ENCODE measurements at regions not wholly inside any gene's neighbourhood (a gene's known extent, or its start where the extent isn't known, plus 50 kb on each side); places are given as distances from the start of the nearest gene placed in this dataset.
A peak's percentile ranks its signal among the peaks of the same experiment; 100 is the strongest.
"Not testable (repeated sequence)": the region's sequence is repeated elsewhere in the genome, so short reads cannot be mapped to it uniquely, and the experiment has no call there.

DNA sequence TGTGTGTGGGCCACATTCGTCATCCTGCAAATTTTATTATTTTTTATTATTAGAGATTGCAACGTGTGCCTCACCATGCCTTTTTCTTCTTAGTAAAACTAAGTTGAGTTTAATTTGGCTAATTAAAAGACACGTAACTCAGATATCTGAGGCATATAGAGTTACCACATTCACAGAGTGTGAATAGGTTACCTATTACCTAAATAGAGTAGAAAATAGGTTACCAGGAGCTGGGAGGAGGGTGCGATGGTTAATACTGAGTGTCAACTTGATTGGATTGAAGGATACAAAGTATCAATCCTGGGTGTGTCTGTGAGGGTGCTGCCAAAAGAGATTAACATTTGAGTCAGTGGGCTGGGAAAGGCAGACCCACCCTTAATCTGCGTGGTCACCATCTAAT is 116.3 kb upstream of the CARD11 start:
- not testable (repeated sequence) for H3K4ac ChIP-seq (ENCODE audit: low read depth in 1 of 2, low read length in 2 of 2); H3K4me3 ChIP-seq (ENCODE audit: insufficient read depth in 1 of 2, low read depth in 1 of 2, low read length in 2 of 2); H4K8ac ChIP-seq (ENCODE audit: low read length); H3K23ac ChIP-seq (ENCODE audit: low read length in 2 of 2); H2BK120ac ChIP-seq (ENCODE audit: low read depth, low read length); H3K9me3 ChIP-seq (ENCODE audit: control insufficient read depth, low read length); DNase-seq; H2BK12ac ChIP-seq (ENCODE audit: low read length in 2 of 2); H3K4me2 ChIP-seq (ENCODE audit: low read length, poor library complexity, severe bottlenecking); H2BK5ac ChIP-seq (ENCODE audit: low read depth, low read length, poor library complexity, severe bottlenecking); H2AFZ ChIP-seq (ENCODE audit: low read depth, low read length); H3K14ac ChIP-seq (ENCODE audit: low read length in 2 of 2); H3K27ac ChIP-seq (ENCODE audit: low read length, poor library complexity, severe bottlenecking); H3K36me3 ChIP-seq (ENCODE audit: control insufficient read depth in 1 of 2, insufficient read depth in 2 of 2, low read depth in 1 of 2, low read length in 2 of 2); H4K91ac ChIP-seq (ENCODE audit: low read length); H3K9ac ChIP-seq (ENCODE audit: low read length); H2BK15ac ChIP-seq (ENCODE audit: low read depth, poor library complexity, severe bottlenecking); H3K18ac ChIP-seq (ENCODE audit: low read depth in 1 of 2, low read length in 2 of 2); H3K79me1 ChIP-seq (replicated peaks; ENCODE audit: low read length, poor library complexity, severe bottlenecking)
- WGBS, result 100% methylated on average over 2 of the region's 5 CpGs
- H2AK5ac ChIP-seq (ENCODE audit: low read length, severe bottlenecking), result peak overlapping the region; percentile 71
- H3K4me1 ChIP-seq (ENCODE audit: control insufficient read depth, insufficient read depth, low read depth, low read length), result peaks cover 10% of the 10 kb centered on the region
- H3K27me3 ChIP-seq (ENCODE audit: control insufficient read depth in 1 of 2, insufficient read depth in 1 of 2, low read length in 2 of 2), result peaks cover 0 to 22% of the 10 kb centered on the region in 2 experiments

DNA sequence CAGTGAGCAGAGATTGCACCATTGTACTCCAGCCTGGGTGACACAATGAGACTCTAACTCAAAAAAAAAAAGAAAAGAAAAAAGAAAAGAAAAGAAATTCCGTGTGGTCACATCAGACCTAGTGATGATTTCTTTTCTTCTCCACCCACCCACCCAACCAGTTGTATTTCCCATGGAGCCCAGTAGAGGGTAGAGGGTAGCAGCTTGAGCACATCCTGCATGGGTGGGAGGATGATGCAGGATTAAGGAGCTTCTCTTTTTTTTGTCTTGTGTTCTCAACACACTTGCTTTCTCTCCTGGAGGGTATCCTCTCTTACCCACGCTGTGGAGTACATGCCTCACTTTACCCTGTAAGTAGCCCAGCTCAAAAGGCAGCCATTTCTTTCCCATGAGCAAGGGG is 118.6 kb upstream of the CARD11 start:
- no peaks in the 10 kb centered on the region for H3K36me3 ChIP-seq (ENCODE audit: control insufficient read depth in 1 of 2, insufficient read depth in 2 of 2, low read depth in 1 of 2, low read length in 2 of 2)
- no peak overlapping the region for H2BK15ac ChIP-seq (ENCODE audit: low read depth, poor library complexity, severe bottlenecking)
- no peak overlapping the region for H3K4ac ChIP-seq (ENCODE audit: low read depth in 1 of 2, low read length in 2 of 2)
- 31% methylated on average over 1 of the region's 2 CpGs for WGBS
- H3K27me3 ChIP-seq (ENCODE audit: control insufficient read depth in 1 of 2, insufficient read depth in 1 of 2, low read length in 2 of 2), result peaks cover 3 to 29% of the 10 kb centered on the region in 2 experiments
- peaks cover 10% of the 10 kb centered on the region for H3K4me1 ChIP-seq (ENCODE audit: control insufficient read depth, insufficient read depth, low read depth, low read length)
- no peak overlapping the region for H3K23ac ChIP-seq (ENCODE audit: low read length in 2 of 2)
- H3K14ac ChIP-seq (ENCODE audit: low read length in 2 of 2), result no peak overlapping the region
- H2AFZ ChIP-seq (ENCODE audit: low read depth, low read length), result no peak overlapping the region
- no peak overlapping the region for H2AK5ac ChIP-seq (ENCODE audit: low read length, severe bottlenecking)
- no peak overlapping the region for H2BK12ac ChIP-seq (ENCODE audit: low read length in 2 of 2)
- no peak overlapping the region for H2BK5ac ChIP-seq (ENCODE audit: low read depth, low read length, poor library complexity, severe bottlenecking)
- H2BK120ac ChIP-seq (ENCODE audit: low read depth, low read length), result no peak overlapping the region
- H3K9me3 ChIP-seq (ENCODE audit: control insufficient read depth, low read length), result no peaks in the 10 kb centered on the region
- DNase-seq, result peak; percentile 35
- H3K4me2 ChIP-seq (ENCODE audit: low read length, poor library complexity, severe bottlenecking), result no peak overlapping the region
- no peak overlapping the region for H3K9ac ChIP-seq (ENCODE audit: low read length)
- H3K79me1 ChIP-seq (replicated peaks; ENCODE audit: low read length, poor library complexity, severe bottlenecking), result no peaks in the 10 kb centered on the region
- no peak overlapping the region for H3K4me3 ChIP-seq (ENCODE audit: insufficient read depth in 1 of 2, low read depth in 1 of 2, low read length in 2 of 2)
- no peak overlapping the region for H4K8ac ChIP-seq (ENCODE audit: low read length)
- H4K91ac ChIP-seq (ENCODE audit: low read length), result no peak overlapping the region
- no peak overlapping the region for H3K18ac ChIP-seq (ENCODE audit: low read depth in 1 of 2, low read length in 2 of 2)
- no peak overlapping the region for H3K27ac ChIP-seq (ENCODE audit: low read length, poor library complexity, severe bottlenecking)

GRCh38 chr7:3162798-3163197 is 119.1 kb upstream of the CARD11 start:
- not testable (repeated sequence) for H3K18ac ChIP-seq (ENCODE audit: low read depth in 1 of 2, low read length in 2 of 2); H3K4ac ChIP-seq (ENCODE audit: low read depth in 1 of 2, low read length in 2 of 2); H3K14ac ChIP-seq (ENCODE audit: low read length in 2 of 2); H4K8ac ChIP-seq (ENCODE audit: low read length); H4K91ac ChIP-seq (ENCODE audit: low read length); H3K4me3 ChIP-seq (ENCODE audit: insufficient read depth in 1 of 2, low read depth in 1 of 2, low read length in 2 of 2); H3K4me2 ChIP-seq (ENCODE audit: low read length, poor library complexity, severe bottlenecking); DNase-seq; H3K9me3 ChIP-seq (ENCODE audit: control insufficient read depth, low read length); H2AK5ac ChIP-seq (ENCODE audit: low read length, severe bottlenecking); H2BK5ac ChIP-seq (ENCODE audit: low read depth, low read length, poor library complexity, severe bottlenecking); H3K27ac ChIP-seq (ENCODE audit: low read length, poor library complexity, severe bottlenecking); H2BK120ac ChIP-seq (ENCODE audit: low read depth, low read length); H3K36me3 ChIP-seq (ENCODE audit: control insufficient read depth in 1 of 2, insufficient read depth in 2 of 2, low read depth in 1 of 2, low read length in 2 of 2); H3K23ac ChIP-seq (ENCODE audit: low read length in 2 of 2); H3K9ac ChIP-seq (ENCODE audit: low read length); H3K4me1 ChIP-seq (ENCODE audit: control insufficient read depth, insufficient read depth, low read depth, low read length); H2AFZ ChIP-seq (ENCODE audit: low read depth, low read length); H2BK15ac ChIP-seq (ENCODE audit: low read depth, poor library complexity, severe bottlenecking); H3K79me1 ChIP-seq (replicated peaks; ENCODE audit: low read length, poor library complexity, severe bottlenecking); H2BK12ac ChIP-seq (ENCODE audit: low read length in 2 of 2)
- 87% methylated on average over 4 of the region's 4 CpGs for WGBS
- H3K27me3 ChIP-seq (ENCODE audit: control insufficient read depth in 1 of 2, insufficient read depth in 1 of 2, low read length in 2 of 2), result peaks cover 4 to 31% of the 10 kb centered on the region in 2 experiments

- H3K36me3 ChIP-seq (ENCODE audit: control insufficient read depth in 1 of 2, insufficient read depth in 2 of 2, low read depth in 1 of 2, low read length in 2 of 2), result no peaks in the 10 kb centered on the region
- peaks cover 10% of the 10 kb centered on the region for H3K4me1 ChIP-seq (ENCODE audit: control insufficient read depth, insufficient read depth, low read depth, low read length)
- H3K23ac ChIP-seq (ENCODE audit: low read length in 2 of 2), result no peak overlapping the region
- H2BK12ac ChIP-seq (ENCODE audit: low read length in 2 of 2), result no peak overlapping the region
- H3K4me2 ChIP-seq (ENCODE audit: low read length, poor library complexity, severe bottlenecking), result no peak overlapping the region
- no peaks in the 10 kb centered on the region for H3K79me1 ChIP-seq (replicated peaks; ENCODE audit: low read length, poor library complexity, severe bottlenecking)
- peaks cover 4 to 20% of the 10 kb centered on the region in 2 experiments for H3K27me3 ChIP-seq (ENCODE audit: control insufficient read depth in 1 of 2, insufficient read depth in 1 of 2, low read length in 2 of 2)
- H3K18ac ChIP-seq (ENCODE audit: low read depth in 1 of 2, low read length in 2 of 2), result no peak overlapping the region
- H4K8ac ChIP-seq (ENCODE audit: low read length), result no peak overlapping the region
- no peaks in the 10 kb centered on the region for H3K9me3 ChIP-seq (ENCODE audit: control insufficient read depth, low read length)
- no peak overlapping the region for H3K9ac ChIP-seq (ENCODE audit: low read length)
- no peak for DNase-seq
- H2AFZ ChIP-seq (ENCODE audit: low read depth, low read length), result no peak overlapping the region
- no peak overlapping the region for H3K27ac ChIP-seq (ENCODE audit: low read length, poor library complexity, severe bottlenecking)
- H3K14ac ChIP-seq (ENCODE audit: low read length in 2 of 2), result no peak overlapping the region
- H2BK120ac ChIP-seq (ENCODE audit: low read depth, low read length), result no peak overlapping the region
- no peak overlapping the region for H2AK5ac ChIP-seq (ENCODE audit: low read length, severe bottlenecking)
- H3K4me3 ChIP-seq (ENCODE audit: insufficient read depth in 1 of 2, low read depth in 1 of 2, low read length in 2 of 2), result no peak overlapping the region
- no peak overlapping the region for H3K4ac ChIP-seq (ENCODE audit: low read depth in 1 of 2, low read length in 2 of 2)
- 77% methylated on average over 8 of the region's 10 CpGs for WGBS
- H2BK15ac ChIP-seq (ENCODE audit: low read depth, poor library complexity, severe bottlenecking), result no peak overlapping the region
- no peak overlapping the region for H4K91ac ChIP-seq (ENCODE audit: low read length)
- no peak overlapping the region for H2BK5ac ChIP-seq (ENCODE audit: low read depth, low read length, poor library complexity, severe bottlenecking)
These were observed 120.7 kb upstream of the CARD11 start for GRCh38 chr7:3164380-3164792.
